GM18505 (cell line): ENCODE measurements at regions not wholly inside any gene's neighbourhood (a gene's known extent, or its start where the extent isn't known, plus 50 kb on each side); places are given as distances from the start of the nearest gene placed in this dataset.
"Not testable (repeated sequence)": the region's sequence is repeated elsewhere in the genome, so short reads cannot be mapped to it uniquely, and the experiment has no call there.

Experiments used
- ATAC-seq: cut with Tn5 transposase; IDR thresholded peaks from one replicate; pipeline ENCODE4 v1.9.1; 2021; ENCODE audit not compliant: unreplicated experiment
- POLR2A ChIP-seq: IDR thresholded peaks from 4 replicates; pipeline ENCODE4 v1.6.1; 2011; ENCODE audit warnings: borderline replicate concordance; ENCODE audit not compliant: insufficient read depth, insufficient read length; ENCODE audit errors: extremely low read depth

GRCh38 chr1:4129693-4130092 lies 229.6 kb upstream of the C1orf174 start:
- ATAC-seq = no peak

GRCh38 chr1:4130096-4130495 lies 230.0 kb upstream of the C1orf174 start:
- no peak for ATAC-seq
- TF ChIP-seq POLR2A = no peak

More at GRCh38 chr1:4129693-4130092, 229.6 kb upstream of the C1orf174 start:
- TF ChIP-seq POLR2A = no peak

GRCh38 chr1:4131734-4132133 lies 231.7 kb upstream of the C1orf174 start:
- TF ChIP-seq POLR2A = no peak

GRCh38 chr1:4132352-4133296 lies 232.6 kb upstream of the C1orf174 start:
- no peak for TF ChIP-seq POLR2A
- no peak for ATAC-seq

More at GRCh38 chr1:4131734-4132133, 231.7 kb upstream of the C1orf174 start:
- no peak for ATAC-seq

GRCh38 chr1:4133297-4133938 lies 233.3 kb upstream of the C1orf174 start:
- no peak for ATAC-seq
- no peak for TF ChIP-seq POLR2A

- no peak for TF ChIP-seq POLR2A
- no peak for ATAC-seq
These were observed 233.9 kb upstream of the C1orf174 start for GRCh38 chr1:4133939-4134321.

GRCh38 chr1:4135853-4136252 lies 235.8 kb upstream of the C1orf174 start:
- ATAC-seq = not testable (repeated sequence)

- no peak for ATAC-seq
- TF ChIP-seq POLR2A = no peak
These were observed 237.7 kb upstream of the C1orf174 start for GRCh38 chr1:4137621-4138415.

GRCh38 chr1:4139646-4140045 lies 239.6 kb upstream of the C1orf174 start:
- ATAC-seq = no peak
- no peak for TF ChIP-seq POLR2A

GRCh38 chr1:4140241-4140640 lies 240.2 kb upstream of the C1orf174 start:
- no peak for TF ChIP-seq POLR2A
- no peak for ATAC-seq

- TF ChIP-seq POLR2A = no peak
- ATAC-seq = no peak
These were observed 240.7 kb upstream of the C1orf174 start for GRCh38 chr1:4140821-4141220.

GRCh38 chr1:4144349-4144971 lies 244.4 kb upstream of the C1orf174 start:
- ATAC-seq = no peak
- no peak for TF ChIP-seq POLR2A

- ATAC-seq = no peak
- no peak for TF ChIP-seq POLR2A
These were observed 246.0 kb upstream of the C1orf174 start for GRCh38 chr1:4146101-4146500.
